ENCODE measurements at regions not wholly inside any gene's neighbourhood (a gene's known extent, or its start where the extent isn't known, plus 50 kb on each side); places are given as distances from the start of the nearest gene placed in this dataset.

DNA sequence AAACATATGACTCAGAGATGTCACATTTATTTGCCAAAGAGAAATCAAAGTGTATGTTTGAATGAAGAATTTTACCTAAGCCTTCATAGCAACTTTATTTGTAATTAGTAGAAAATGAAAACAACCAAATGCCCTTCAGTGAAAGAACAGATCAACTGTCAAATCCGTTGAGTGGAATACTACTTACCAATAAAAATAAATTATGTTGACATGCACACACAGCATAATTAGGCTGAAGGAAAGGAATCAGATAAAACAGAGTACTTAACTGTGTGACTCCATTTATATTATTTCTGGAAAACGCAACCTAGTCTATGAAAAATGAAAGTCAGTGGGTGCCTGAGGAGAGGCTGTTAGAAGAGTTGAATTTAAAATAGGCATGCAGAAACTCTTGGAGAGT is 1034.6 kb upstream of the PCDH9 start:
- no peak for ATAC-seq
- no peak for TF ChIP-seq ESRRG (CRISPR knock-in tag; IDR thresholded peaks at IDR 0.05)
- TF ChIP-seq, protein P1, sequence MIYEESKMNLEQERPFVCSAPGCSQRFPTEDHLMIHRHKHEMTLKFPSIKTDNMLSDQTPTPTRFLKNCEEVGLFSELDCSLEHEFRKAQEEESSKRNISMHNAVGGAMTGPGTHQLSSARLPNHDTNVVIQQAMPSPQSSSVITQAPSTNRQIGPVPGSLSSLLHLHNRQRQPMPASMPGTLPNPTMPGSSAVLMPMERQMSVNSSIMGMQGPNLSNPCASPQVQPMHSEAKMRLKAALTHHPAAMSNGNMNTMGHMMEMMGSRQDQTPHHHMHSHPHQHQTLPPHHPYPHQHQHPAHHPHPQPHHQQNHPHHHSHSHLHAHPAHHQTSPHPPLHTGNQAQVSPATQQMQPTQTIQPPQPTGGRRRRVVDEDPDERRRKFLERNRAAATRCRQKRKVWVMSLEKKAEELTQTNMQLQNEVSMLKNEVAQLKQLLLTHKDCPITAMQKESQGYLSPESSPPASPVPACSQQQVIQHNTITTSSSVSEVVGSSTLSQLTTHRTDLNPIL (CRISPR knock-in tag; IDR thresholded peaks at IDR 0.05; ENCODE audit: low read depth), result no peak
- no peak for TF ChIP-seq ZNF8 (CRISPR knock-in tag; IDR thresholded peaks at IDR 0.05)
- TF ChIP-seq, protein P2, sequence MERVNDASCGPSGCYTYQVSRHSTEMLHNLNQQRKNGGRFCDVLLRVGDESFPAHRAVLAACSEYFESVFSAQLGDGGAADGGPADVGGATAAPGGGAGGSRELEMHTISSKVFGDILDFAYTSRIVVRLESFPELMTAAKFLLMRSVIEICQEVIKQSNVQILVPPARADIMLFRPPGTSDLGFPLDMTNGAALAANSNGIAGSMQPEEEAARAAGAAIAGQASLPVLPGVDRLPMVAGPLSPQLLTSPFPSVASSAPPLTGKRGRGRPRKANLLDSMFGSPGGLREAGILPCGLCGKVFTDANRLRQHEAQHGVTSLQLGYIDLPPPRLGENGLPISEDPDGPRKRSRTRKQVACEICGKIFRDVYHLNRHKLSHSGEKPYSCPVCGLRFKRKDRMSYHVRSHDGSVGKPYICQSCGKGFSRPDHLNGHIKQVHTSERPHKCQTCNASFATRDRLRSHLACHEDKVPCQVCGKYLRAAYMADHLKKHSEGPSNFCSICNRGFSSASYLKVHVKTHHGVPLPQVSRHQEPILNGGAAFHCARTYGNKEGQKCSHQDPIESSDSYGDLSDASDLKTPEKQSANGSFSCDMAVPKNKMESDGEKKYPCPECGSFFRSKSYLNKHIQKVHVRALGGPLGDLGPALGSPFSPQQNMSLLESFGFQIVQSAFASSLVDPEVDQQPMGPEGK (CRISPR knock-in tag; IDR thresholded peaks at IDR 0.05; ENCODE audit: borderline replicate concordance), result no peak
- no peak for TF ChIP-seq ZFP30 (CRISPR knock-in tag; IDR thresholded peaks at IDR 0.05)
- TF ChIP-seq ZC3H10 (CRISPR knock-in tag; IDR thresholded peaks at IDR 0.05), result no peak

DNA sequence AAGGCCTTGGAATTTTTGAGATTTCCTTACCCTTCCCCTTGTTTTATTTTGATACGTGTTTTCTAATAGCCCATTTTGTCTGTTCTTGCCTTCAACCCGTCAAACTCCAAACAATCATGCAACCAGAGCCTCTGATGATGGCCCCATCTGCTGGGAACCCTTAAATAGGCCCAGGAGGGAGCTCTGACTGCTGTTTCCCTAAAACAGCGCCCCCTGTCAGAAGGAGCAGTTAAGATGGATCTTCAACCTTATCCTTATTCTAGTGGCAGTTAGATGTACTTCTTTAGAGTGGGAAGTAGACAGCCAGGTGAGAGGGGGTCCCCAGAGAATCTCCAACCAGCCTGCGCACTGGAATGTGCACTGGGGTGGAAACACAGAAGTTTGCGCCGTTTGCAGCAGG is 1031.0 kb upstream of the PCDH9 start:
- TF ChIP-seq ZNF8 (CRISPR knock-in tag; IDR thresholded peaks at IDR 0.05), result no peak
- TF ChIP-seq, protein P2 (CRISPR knock-in tag; IDR thresholded peaks at IDR 0.05; ENCODE audit: borderline replicate concordance), result no peak
- TF ChIP-seq, protein P3, sequence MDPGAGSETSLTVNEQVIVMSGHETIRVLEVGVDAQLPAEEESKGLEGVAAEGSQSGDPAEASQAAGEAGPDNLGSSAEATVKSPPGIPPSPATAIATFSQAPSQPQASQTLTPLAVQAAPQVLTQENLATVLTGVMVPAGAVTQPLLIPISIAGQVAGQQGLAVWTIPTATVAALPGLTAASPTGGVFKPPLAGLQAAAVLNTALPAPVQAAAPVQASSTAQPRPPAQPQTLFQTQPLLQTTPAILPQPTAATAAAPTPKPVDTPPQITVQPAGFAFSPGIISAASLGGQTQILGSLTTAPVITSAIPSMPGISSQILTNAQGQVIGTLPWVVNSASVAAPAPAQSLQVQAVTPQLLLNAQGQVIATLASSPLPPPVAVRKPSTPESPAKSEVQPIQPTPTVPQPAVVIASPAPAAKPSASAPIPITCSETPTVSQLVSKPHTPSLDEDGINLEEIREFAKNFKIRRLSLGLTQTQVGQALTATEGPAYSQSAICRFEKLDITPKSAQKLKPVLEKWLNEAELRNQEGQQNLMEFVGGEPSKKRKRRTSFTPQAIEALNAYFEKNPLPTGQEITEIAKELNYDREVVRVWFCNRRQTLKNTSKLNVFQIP (CRISPR knock-in tag; IDR thresholded peaks at IDR 0.05; ENCODE audit: borderline replicate concordance, low read depth), result no peak
- ATAC-seq, result no peak

GRCh38 chr13:68257111-68257842 is 1027.1 kb upstream of the PCDH9 start:
- ATAC-seq, result no peak
- TF ChIP-seq TCF4 (CRISPR knock-in tag; IDR thresholded peaks at IDR 0.05; ENCODE audit: borderline replicate concordance), result no peak
- TF ChIP-seq ZC3H10 (CRISPR knock-in tag; IDR thresholded peaks at IDR 0.05), result no peak
- TF ChIP-seq ESRRG (CRISPR knock-in tag; IDR thresholded peaks at IDR 0.05), result no peak
- no peak for TF ChIP-seq GLIS3 (CRISPR knock-in tag; IDR thresholded peaks at IDR 0.05)
- TF ChIP-seq, protein P4, sequence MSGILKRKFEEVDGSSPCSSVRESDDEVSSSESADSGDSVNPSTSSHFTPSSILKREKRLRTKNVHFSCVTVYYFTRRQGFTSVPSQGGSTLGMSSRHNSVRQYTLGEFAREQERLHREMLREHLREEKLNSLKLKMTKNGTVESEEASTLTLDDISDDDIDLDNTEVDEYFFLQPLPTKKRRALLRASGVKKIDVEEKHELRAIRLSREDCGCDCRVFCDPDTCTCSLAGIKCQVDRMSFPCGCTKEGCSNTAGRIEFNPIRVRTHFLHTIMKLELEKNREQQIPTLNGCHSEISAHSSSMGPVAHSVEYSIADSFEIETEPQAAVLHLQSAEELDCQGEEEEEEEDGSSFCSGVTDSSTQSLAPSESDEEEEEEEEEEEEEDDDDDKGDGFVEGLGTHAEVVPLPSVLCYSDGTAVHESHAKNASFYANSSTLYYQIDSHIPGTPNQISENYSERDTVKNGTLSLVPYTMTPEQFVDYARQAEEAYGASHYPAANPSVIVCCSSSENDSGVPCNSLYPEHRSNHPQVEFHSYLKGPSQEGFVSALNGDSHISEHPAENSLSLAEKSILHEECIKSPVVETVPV (CRISPR knock-in tag; IDR thresholded peaks at IDR 0.05), result no peak

DNA sequence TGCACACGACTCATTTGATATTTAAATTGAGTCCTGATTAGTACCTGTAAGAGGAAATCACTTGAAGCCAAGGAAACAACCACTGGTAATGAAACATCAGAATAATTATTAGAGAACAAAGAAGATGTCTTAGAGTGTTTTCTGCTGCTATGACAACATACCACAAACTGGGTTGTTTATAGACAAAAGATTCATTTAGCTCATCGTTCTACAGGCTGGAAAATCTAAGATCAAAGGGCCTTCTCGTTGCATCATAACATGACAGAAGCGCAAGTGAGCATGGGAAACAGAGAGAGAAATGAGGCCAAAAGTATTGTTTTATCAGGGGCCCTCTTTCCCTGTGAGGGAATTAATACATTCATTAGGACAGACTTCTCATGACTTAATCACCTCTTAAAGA is 1024.0 kb upstream of the PCDH9 start:
- TF ChIP-seq TCF4 (CRISPR knock-in tag; IDR thresholded peaks at IDR 0.05; ENCODE audit: borderline replicate concordance), result no peak
- TF ChIP-seq SNAI2 (CRISPR knock-in tag; IDR thresholded peaks at IDR 0.05), result no peak
- no peak for TF ChIP-seq OSR1 (CRISPR knock-in tag; IDR thresholded peaks at IDR 0.05)
- no peak for TF ChIP-seq ZFP30 (CRISPR knock-in tag; IDR thresholded peaks at IDR 0.05)
- no peak for TF ChIP-seq ZNF565 (CRISPR knock-in tag; conservative IDR thresholded peaks at IDR 0.05; ENCODE audit: low read depth)
- TF ChIP-seq ARNTL (CRISPR knock-in tag; IDR thresholded peaks at IDR 0.05; ENCODE audit: borderline replicate concordance, low read depth), result no peak
- no peak for TF ChIP-seq GLIS3 (CRISPR knock-in tag; IDR thresholded peaks at IDR 0.05)
- TF ChIP-seq, protein P2 (CRISPR knock-in tag; IDR thresholded peaks at IDR 0.05; ENCODE audit: borderline replicate concordance), result no peak
- TF ChIP-seq ZNF70 (CRISPR knock-in tag; IDR thresholded peaks at IDR 0.05), result no peak
- TF ChIP-seq ESRRG (CRISPR knock-in tag; IDR thresholded peaks at IDR 0.05), result no peak
- TF ChIP-seq, protein P3 (CRISPR knock-in tag; IDR thresholded peaks at IDR 0.05; ENCODE audit: borderline replicate concordance, low read depth), result no peak
- no peak for ATAC-seq
